Prostate gland (tissue), 2 donors: ENCODE measurements at regions not wholly inside any gene's neighbourhood (a gene's known extent, or its start where the extent isn't known, plus 50 kb on each side); places are given as distances from the start of the nearest gene placed in this dataset.

ENCODE experiments used
- DNase-seq: peaks from one replicate; pipeline ENCODE4 v3.0.0-alpha.2; 2019; ENCODE audit warnings: low spot score
- H3K27ac ChIP-seq, 2 donors: fragments of 200-600 bp; sonication (generic); 2 replicates each; pipeline ENCODE4 v1.5.1; 2017 to 2019
- H3K27me3 ChIP-seq: fragments of 200-600 bp; sonication (generic); replicated peaks from 2 replicates; pipeline ENCODE4 v1.5.1; 2019; ENCODE audit not compliant: insufficient read depth
- H3K36me3 ChIP-seq, 2 donors: fragments of 200-600 bp; sonication (generic); 1 replicate in 1 of 2; 2 replicates in 1 of 2; pipeline versions ENCODE4 v1.5.1 to v1.8.1; 2017 to 2019
- H3K4me1 ChIP-seq: fragments of 200-600 bp; sonication (generic); replicated peaks from 2 replicates; pipeline ENCODE4 v1.5.1; 2019
- H3K4me3 ChIP-seq, 2 donors: fragments of 200-600 bp; sonication (generic); 2 replicates each; pipeline ENCODE4 v1.5.1; 2017 to 2019
- H3K9me3 ChIP-seq: fragments of 200-600 bp; sonication (generic); 2 replicates; pipeline ENCODE4 v1.5.1; 2017
- CTCF ChIP-seq, 4 experiments: fragments of 200-600 bp in 2 of 4; fragments of 450-650 bp in 2 of 4; sonication (generic) in 2 of 4; IDR thresholded peaks; 1 replicate in 3 of 4; 2 replicates in 1 of 4; pipeline ENCODE4 v1.5.1; 2016 to 2019; ENCODE audit warnings: antibody characterized with exemption in 4 of 4, mild to moderate bottlenecking in 2 of 4, moderate library complexity in 2 of 4
- POLR2A ChIP-seq: fragments of 450-650 bp; IDR thresholded peaks from one replicate; pipeline ENCODE4 v1.6.1; 2016; ENCODE audit warnings: antibody characterized with exemption, mild to moderate bottlenecking
- POLR2AphosphoS5 ChIP-seq: sonication (generic); formaldehyde crosslinking; IDR thresholded peaks from one replicate; pipeline ENCODE4 v1.6.1; 2017; ENCODE audit warnings: antibody characterized with exemption
- WGBS: methylation state at CpG from one replicate; pipeline ENCODE4 v1.1.5; 2018; 5-methylcytosine and 5-hydroxymethylcytosine counted together
- intact Hi-C: fragments of 100-400 bp; cut with DNase I; formaldehyde crosslinking; loops from one replicate; pipeline ENCODE4 v1.14.2; 2022

- Histone ChIP-seq H3K36me3 (no peaks in the 10 kb centered on the region), H3K4me1 (no peaks in the 10 kb centered on the region), H3K27ac (no peak overlapping the region), H3K9me3 (no peaks in the 10 kb centered on the region), H3K27me3 (no peaks in the 10 kb centered on the region), H3K4me3 (no peak overlapping the region)
- DNase-seq = no peak
- intact Hi-C loops = loop anchor here (10.0 kb wide), 2 partner anchors 156 to 216 kb away; no protein-coding TSS in a partner anchor
- 84% methylated on average over 7 of the region's 7 CpGs for WGBS
- TF ChIP-seq CTCF (IDR thresholded peaks at IDR 0.05) = no peak
Observed at GRCh38 chrX:69068301-69069085, 96.8 kb downstream of the PJA1 start.

- H3K4me1 ChIP-seq = no peaks in the 10 kb centered on the region
- WGBS = no CpG with 5 or more reads among the region's 2 CpGs
- H3K36me3 ChIP-seq = no peaks in the 10 kb centered on the region
- intact Hi-C loops = loop anchor here (10.0 kb wide), 2 partner anchors 157 to 217 kb away; no protein-coding TSS in a partner anchor
- H3K27me3 ChIP-seq = no peaks in the 10 kb centered on the region
- no peak overlapping the region for H3K4me3 ChIP-seq
- TF ChIP-seq POLR2A (no peak), CTCF (IDR thresholded peaks at IDR 0.05) (no peak), POLR2AphosphoS5 (no peak)
- no peaks in the 10 kb centered on the region for H3K9me3 ChIP-seq
- H3K27ac ChIP-seq = no peak overlapping the region
- DNase-seq = no peak
Observed at GRCh38 chrX:69067841-69068240, 97.4 kb downstream of the PJA1 start.

- intact Hi-C loops = loop anchor here (10.0 kb wide), 2 partner anchors 158 to 218 kb away; no protein-coding TSS in a partner anchor
- H3K27me3 ChIP-seq = no peaks in the 10 kb centered on the region
Observed at GRCh38 chrX:69066966-69067525, 98.2 kb downstream of the PJA1 start.

GRCh38 chrX:69066021-69066757, 99.1 kb downstream of the PJA1 start:
- Histone ChIP-seq H3K9me3 (no peaks in the 10 kb centered on the region), H3K27me3 (no peaks in the 10 kb centered on the region), H3K4me1 (no peaks in the 10 kb centered on the region), H3K4me3 (no peak overlapping the region), H3K36me3 (no peaks in the 10 kb centered on the region), H3K27ac (no peak overlapping the region)
- DNase-seq = no peak
- intact Hi-C loops = loop anchor here (10.0 kb wide), 2 partner anchors 159 to 219 kb away; no protein-coding TSS in a partner anchor
- WGBS = 92% methylated on average over 7 of the region's 7 CpGs
- TF ChIP-seq POLR2AphosphoS5 (no peak), POLR2A (no peak), CTCF (IDR thresholded peaks at IDR 0.05) (no peak)

More at GRCh38 chrX:69066966-69067525, 98.2 kb downstream of the PJA1 start:
- Histone ChIP-seq H3K36me3 (no peaks in the 10 kb centered on the region), H3K4me1 (no peaks in the 10 kb centered on the region), H3K9me3 (no peaks in the 10 kb centered on the region), H3K27ac (no peak overlapping the region), H3K4me3 (no peak overlapping the region)
- DNase-seq = no peak
- TF ChIP-seq POLR2AphosphoS5 = no peak
- no peak for TF ChIP-seq POLR2A
- TF ChIP-seq CTCF (IDR thresholded peaks at IDR 0.05) = no peak
- 83% methylated on average over 4 of the region's 4 CpGs for WGBS
